NOMO-1 treated with DMSO at 0.1 percent for 48 hours (cell line): ENCODE measurements at regions not wholly inside any gene's neighbourhood (a gene's known extent, or its start where the extent isn't known, plus 50 kb on each side); places are given as distances from the start of the nearest gene placed in this dataset.
A peak's percentile ranks its signal among the peaks of the same experiment; 100 is the strongest.

Source experiments
- DNase-seq: peaks from one replicate; lab custom pipeline; 2025; ENCODE audit not compliant: unreplicated experiment; lab: John Stamatoyannopoulos, UW

GRCh38 chr15:87805117-87805820 is 451.3 kb downstream of the NTRK3 start:
- DNase-seq, result no peak

GRCh38 chr15:87804451-87804850 is 452.1 kb downstream of the NTRK3 start:
- DNase-seq, result no peak

GRCh38 chr15:87799838-87800237 is 456.7 kb downstream of the NTRK3 start:
- no peak for DNase-seq

GRCh38 chr15:87799428-87799827 is 457.1 kb downstream of the NTRK3 start:
- DNase-seq, result no peak

- DNase-seq, result no peak
These were observed 462.8 kb downstream of the NTRK3 start for GRCh38 chr15:87793725-87794124.

GRCh38 chr15:87792250-87793040 is 464.1 kb downstream of the NTRK3 start:
- no peak for DNase-seq

GRCh38 chr15:87781959-87782625 is 474.4 kb downstream of the NTRK3 start:
- DNase-seq, result no peak

- DNase-seq, result no peak
These were observed 476.8 kb downstream of the NTRK3 start for GRCh38 chr15:87779746-87780145.

GRCh38 chr15:87778358-87778757 is 478.2 kb downstream of the NTRK3 start:
- no peak for DNase-seq

- peak; percentile 16 for DNase-seq
These were observed 479.4 kb downstream of the NTRK3 start for GRCh38 chr15:87777054-87777561.

GRCh38 chr15:87767516-87767915 is 489.0 kb downstream of the NTRK3 start:
- no peak for DNase-seq

- DNase-seq, result peak; percentile 52
These were observed 491.9 kb downstream of the NTRK3 start for GRCh38 chr15:87764461-87765240.

- DNase-seq, result no peak
These were observed 492.7 kb downstream of the NTRK3 start for GRCh38 chr15:87763837-87764236.

GRCh38 chr15:87761736-87762509 is 494.6 kb downstream of the NTRK3 start:
- peak; percentile 99 for DNase-seq

- no peak for DNase-seq
These were observed 495.8 kb downstream of the NTRK3 start for GRCh38 chr15:87760547-87761314.

- no peak for DNase-seq
These were observed 497.6 kb downstream of the NTRK3 start for GRCh38 chr15:87758794-87759418.

- DNase-seq, result peak; percentile 72
These were observed 499.5 kb downstream of the NTRK3 start for GRCh38 chr15:87757084-87757483.

GRCh38 chr15:87756072-87756471 is 500.5 kb downstream of the NTRK3 start:
- DNase-seq, result no peak

GRCh38 chr15:87755226-87755625 is 501.3 kb downstream of the NTRK3 start:
- no peak for DNase-seq
